ENCODE measurements at regions not wholly inside any gene's neighbourhood (a gene's known extent, or its start where the extent isn't known, plus 50 kb on each side); places are given as distances from the start of the nearest gene placed in this dataset.

GRCh38 chr3:147514366-147515160 is 105.4 kb downstream of the ZIC1 start:
- TF ChIP-seq CTCF (conservative IDR thresholded peaks at IDR 0.05; ENCODE audit: low read depth, low read length) (no peak), FOS (IDR thresholded peaks at IDR 0.05; ENCODE audit: low read depth, low read length) (no peak)

Data from IMR-90 (cell line).